GM21390 (cell line): ENCODE measurements at regions not wholly inside any gene's neighbourhood (a gene's known extent, or its start where the extent isn't known, plus 50 kb on each side); places are given as distances from the start of the nearest gene placed in this dataset.

Experiments used
- ATAC-seq: cut with Tn5 transposase; IDR thresholded peaks from one replicate; pipeline ENCODE4 v1.9.1; 2021; ENCODE audit not compliant: unreplicated experiment

DNA sequence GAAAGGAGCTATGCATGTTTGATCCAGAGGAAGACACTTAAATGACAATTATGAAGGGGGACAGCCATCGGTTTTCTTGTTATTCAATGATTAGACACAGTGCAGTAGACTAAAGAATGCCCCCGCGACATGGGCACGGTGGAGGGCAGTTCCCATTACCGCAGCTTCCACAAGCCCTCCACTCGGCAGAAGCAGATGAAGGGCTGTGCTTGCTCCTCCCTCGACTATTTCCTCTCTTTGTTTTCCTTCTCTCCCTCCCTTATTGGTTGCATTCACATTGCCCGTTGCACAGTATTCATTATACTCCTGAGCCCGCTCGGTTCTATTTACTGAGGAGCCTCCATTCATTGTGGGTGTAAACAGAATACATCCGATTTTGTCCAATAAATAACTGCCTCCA is 138.8 kb upstream of the RASSF8 start:
- no peak for ATAC-seq

DNA sequence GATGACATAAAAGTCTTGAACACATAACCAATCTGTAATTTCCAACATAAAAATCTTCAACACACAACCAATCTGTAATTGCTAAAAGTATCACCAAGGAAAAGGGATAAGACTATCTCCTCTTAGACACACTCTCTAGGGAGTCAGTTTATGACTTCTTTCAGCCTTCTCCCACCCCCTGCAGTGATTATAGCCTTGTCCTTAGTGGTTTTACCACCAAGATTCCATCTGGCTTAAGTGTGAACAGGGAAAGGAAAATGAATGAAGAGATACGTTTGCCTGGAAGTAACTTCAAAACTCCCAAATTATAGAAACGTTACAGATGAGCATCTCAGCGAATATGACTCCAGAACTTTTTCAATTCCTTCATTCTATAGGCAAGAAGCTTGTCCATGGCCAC is 136.2 kb upstream of the RASSF8 start:
- ATAC-seq, result no peak

DNA sequence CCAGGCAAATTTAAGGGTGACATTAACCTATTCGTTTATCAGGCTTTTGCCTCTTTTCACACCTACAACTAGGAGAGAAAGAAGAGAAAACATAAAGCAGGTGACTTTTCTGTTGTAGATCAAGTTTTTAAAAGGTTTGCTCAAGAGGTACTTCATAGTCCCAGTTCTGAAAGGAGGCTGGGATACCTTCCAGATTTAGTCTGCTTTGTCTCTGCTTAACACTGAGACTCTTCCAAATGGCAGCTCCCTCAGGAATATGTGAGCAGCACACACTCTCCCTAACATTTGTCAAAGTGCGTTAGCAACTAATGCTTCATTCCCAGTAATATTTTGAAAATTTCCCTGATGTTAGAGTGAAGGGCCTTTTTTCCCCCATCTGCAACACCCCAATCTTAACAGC is 133.7 kb upstream of the RASSF8 start:
- ATAC-seq, result no peak

DNA sequence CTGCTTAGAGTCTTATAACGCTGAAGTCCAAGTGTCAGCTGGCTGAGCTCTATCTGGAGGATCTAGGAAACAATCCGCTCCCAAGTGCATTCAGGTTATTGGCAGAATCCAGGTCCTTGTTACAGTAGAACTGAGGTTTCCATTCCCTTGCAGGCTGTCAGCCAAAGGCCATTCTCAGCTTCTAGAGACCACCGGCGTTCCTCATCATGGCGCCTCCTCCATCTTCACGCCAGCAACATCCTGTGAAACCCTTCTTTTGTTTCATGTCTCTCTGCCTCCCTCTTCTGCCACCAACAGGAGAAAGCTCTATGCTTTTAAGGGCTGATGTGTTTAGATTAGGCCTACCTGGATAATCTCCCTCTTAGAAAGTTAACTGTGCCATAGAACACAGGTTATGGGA is 133.0 kb upstream of the RASSF8 start:
- no peak for ATAC-seq

DNA sequence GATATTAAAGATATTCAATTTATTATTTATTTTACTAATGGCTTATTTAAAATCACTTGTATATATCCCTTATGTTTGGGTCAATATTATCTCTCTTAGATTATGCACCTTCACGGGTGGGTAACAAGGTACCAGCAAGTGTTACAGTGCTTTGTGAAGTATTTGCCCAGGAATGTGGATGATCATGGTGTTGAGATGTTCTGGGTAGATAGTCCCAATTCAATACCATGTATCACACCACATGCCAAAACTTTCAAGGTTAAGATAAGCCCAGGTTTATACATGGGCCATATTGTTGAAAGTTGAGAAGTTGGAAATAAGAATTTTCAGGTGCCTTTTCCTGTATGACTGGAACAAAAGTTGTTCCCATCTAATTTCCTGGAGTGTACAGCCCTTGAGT is 131.3 kb upstream of the RASSF8 start:
- ATAC-seq, result no peak

DNA sequence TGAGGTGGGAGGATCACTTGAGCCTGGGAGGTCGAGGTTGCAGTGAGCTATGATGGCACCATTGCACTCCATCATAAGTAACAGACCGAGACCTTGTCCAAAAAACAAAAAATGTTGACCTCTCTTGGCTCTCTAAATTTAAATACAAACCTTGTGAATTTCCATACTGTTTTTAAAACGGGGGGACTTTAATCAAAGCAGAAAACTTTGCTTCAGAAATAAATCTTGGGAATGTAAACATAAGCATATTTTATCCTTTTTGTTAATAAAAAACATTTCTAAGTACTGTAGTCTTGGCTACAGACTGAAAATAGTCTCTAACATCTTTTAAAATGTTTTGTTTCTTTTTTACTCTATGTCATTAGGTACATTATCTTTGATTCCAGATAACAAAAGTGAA is 130.7 kb upstream of the RASSF8 start:
- ATAC-seq, result no peak

DNA sequence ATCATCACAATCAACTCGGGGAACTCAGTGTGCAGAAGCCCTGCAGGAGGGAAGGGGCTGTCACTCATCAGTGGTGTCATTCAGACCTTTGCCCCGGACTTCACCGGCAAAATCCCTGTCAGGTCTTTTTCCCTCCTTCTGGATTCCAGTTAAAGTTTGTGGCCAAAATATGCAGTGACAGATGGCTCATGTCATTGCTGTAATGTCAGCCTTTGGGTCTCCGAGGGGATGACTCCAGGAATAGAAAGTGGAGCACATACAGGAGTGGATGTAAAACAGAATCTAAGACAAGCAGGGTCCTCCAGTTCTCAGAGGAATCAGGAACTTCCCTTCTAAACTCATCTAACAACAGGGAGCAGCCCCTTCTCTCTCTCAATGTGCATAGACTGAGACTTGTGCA is 130.3 kb upstream of the RASSF8 start:
- ATAC-seq, result no peak

DNA sequence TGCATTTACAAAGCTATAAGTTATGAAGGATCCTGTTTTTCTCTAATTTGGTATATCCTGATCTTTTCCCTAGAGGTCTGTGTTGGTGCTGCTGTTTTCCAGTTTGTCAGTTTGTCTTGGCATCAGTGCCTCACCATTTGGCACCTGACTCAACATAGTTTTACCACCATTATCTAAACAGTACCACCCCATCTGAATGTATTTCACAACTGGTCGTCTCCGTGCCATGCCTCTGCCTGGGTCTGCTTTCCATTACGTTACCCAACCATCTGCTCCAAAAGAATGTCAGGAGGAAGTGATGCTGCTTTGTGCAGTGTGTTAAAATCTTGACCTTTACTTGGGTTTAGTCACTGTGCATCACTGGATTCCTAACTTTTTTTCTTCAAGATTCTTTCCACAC is 129.3 kb upstream of the RASSF8 start:
- no peak for ATAC-seq

DNA sequence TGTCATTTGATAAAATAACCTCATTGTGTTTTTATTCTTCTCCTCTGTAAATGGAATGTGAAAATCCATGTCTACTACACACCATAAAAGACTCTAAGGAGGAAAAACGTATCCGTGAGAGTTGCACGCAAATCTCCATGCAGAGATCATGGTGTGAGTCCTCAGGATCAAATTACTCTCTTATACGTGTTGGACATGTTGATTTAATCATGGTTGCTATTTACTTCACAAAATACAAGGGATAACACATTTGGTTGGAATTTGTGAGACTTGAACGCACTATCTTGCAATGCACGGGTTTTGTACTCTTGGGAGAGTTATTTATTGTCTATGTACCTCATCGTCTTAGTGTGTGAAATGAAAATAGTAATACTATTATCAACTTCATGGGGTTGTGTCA is 128.0 kb upstream of the RASSF8 start:
- no peak for ATAC-seq

DNA sequence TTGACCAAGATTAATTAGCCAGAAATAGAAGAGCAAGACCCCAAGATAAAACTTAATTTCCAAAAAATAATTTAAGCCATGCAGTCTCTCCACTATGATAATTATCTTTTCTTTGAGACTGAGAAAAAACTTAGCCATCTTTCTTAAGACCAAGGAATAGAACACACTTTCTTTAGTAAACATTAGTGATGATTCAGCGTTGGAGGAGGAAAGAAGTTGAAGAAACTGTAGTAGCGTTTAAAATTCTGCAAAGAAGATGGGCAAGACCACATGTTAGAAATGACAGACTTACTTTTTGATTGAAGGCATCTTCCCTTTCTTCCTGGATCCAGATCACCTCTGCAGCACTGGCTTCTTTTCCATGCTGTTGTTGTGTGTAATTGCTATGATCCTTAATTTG is 124.8 kb upstream of the RASSF8 start:
- no peak for ATAC-seq

DNA sequence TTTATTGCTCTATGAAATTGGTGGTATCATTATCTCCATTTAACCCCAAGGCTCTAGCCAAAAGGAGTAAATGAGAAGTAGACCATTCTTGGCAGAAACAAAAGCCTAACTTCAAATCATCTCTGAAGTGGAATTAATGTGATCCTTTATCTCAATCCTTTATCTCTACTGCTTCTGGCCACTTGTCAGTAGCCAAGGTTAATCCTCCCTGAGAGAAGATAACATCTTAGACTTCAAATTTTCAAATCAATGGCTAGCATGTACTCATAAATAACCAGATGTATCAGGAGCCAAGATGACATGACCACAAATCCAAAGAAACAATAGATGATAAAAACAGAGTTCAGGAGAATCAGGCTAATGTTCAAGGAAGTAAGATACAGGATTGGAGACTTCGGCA is 123.1 kb upstream of the RASSF8 start:
- no peak for ATAC-seq

DNA sequence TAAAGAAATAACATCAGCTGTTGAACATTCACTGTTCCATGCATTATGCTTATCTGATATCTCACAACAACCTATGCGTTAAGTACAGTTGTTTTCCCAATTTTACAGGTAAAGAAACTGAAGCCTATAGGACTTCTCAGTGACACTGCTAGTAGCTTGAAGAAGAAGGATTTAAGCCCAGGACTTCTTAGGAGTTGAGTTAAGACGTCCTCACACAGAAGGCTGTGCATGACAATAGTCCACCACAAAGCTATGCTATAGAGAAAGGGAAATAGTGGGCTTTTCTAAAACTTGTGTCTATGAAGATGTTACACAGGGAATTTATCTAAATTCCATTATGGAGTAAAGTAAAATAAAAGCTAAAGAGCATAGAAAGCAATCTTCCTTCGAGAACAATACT is 120.5 kb upstream of the RASSF8 start:
- no peak for ATAC-seq

DNA sequence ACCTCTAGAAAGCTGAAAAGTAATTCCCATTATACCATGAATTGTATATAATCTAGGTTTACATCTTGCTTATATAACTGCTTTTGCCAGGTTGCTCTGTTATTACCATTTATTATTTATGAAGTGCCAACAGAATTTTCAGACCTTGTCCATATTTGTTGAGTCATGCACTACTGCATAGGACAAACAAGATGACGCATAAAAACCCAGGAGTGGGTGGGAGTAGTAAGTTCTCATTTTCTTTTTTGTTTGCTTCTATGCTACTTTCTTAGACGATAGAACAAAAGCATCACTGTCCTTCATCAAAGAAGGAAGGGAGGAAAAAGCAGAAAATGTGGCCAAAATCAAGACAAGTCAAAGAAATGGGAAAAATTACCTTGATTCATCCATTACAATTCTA is 119.0 kb upstream of the RASSF8 start:
- no peak for ATAC-seq

DNA sequence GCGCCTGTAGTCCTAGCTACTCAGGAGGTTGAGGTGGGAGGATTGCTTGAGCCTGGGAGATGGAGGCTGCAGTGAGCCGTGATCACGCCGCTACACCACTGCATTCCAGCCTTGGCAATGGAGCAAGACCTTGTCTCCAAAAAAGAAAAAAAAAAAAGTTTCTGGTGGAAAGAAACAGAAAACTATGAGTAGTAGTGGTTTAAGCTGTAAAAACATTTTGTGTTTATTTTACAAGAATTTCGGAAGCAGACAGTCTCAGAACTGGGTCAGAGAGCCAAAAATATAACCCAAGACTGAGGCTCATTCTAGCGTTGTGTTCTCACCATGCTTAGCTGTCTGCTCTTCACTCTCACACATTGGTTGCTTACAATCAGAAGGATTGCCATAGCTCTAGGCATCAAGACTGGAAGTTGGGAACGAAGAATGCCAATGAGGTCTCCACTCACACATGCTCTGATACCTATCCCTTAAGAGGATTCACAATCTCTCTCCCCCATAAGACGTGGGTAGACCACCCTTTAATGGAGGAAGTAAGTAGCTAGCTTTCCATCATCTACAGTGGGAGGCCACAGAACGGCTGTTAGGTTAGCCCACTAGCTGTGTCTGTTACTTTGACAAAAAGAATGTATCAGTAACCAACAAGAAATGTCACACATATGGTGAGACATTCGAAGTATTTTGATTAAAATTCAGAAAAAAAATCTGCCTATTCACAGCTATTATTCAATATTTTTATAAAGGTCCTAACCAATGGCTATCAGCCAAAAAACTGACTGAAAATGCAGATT is 117.6 kb upstream of the RASSF8 start:
- no peak for ATAC-seq

DNA sequence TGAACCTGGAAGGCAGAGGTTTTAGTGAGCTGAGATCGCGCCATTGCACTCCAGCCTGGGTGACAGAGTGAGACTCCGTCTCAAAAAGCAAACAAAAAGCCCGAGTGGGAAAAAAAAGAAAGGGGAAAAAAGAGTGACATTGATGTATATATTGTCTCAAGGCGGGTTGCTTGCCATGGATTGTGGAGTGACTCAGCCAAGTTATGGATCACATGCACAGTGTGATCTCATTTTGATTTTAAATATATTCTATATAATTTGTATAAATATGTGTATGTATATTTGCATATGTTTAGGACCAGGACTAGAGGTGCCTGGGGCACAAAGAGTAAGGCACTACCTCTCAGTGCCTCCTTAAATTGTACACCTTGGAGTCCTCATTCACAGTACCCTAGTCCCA is 116.2 kb upstream of the RASSF8 start:
- no peak for ATAC-seq

DNA sequence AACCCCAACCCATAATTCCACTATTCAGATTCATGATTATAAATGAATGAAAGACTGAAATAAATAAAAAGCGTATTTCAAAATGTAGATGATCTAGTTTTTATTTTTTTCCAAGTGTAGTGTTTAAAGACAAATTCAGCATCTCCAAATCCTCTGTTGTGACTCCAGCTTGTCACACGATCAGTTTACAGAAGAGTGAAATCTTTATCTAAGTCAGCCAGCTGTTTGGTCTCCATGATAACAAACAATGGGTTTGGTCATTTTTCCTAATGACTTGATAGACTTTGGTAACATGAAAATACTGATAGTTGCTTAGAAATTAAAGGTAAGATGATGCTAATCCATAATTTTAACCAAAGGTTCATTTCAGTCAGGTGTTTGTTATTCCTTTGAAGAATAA is 114.5 kb upstream of the RASSF8 start:
- no peak for ATAC-seq

DNA sequence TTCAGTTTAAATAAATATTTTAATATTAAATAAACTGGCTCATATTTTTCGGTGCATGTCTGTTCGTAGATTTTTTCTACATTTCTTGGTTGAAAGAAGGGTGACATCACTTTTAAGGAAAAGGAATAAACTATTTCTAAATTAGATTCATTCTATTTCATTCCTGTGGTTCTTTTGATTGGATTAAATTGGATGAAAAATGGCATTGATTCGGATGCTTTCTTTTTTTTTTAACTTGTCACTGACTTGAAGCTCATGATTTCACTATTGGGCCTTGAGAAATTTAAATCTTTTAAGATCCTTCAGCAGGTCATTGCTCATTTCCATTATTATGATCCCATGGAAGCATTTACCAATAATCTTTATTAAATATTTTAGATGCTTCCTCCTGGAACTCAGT is 113.1 kb upstream of the RASSF8 start:
- ATAC-seq, result no peak

DNA sequence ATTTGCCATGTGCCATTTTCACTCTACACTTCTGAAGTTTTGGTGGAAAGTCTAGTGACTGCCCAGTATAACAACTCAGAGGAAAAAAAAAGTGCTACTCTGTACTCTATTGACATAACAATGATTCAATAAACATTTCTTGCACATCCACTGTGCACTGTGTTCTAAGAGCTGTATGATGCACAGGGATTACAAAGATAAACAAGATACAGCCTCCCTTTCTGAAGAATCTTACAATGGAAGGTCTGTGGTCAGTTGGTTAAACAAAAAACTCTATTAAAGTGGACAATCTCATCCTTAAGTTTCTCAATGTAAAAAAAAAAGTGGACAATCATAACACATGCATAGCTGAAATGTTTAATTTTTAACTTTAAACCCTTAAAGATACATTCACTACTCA is 105.7 kb upstream of the RASSF8 start:
- no peak for ATAC-seq

DNA sequence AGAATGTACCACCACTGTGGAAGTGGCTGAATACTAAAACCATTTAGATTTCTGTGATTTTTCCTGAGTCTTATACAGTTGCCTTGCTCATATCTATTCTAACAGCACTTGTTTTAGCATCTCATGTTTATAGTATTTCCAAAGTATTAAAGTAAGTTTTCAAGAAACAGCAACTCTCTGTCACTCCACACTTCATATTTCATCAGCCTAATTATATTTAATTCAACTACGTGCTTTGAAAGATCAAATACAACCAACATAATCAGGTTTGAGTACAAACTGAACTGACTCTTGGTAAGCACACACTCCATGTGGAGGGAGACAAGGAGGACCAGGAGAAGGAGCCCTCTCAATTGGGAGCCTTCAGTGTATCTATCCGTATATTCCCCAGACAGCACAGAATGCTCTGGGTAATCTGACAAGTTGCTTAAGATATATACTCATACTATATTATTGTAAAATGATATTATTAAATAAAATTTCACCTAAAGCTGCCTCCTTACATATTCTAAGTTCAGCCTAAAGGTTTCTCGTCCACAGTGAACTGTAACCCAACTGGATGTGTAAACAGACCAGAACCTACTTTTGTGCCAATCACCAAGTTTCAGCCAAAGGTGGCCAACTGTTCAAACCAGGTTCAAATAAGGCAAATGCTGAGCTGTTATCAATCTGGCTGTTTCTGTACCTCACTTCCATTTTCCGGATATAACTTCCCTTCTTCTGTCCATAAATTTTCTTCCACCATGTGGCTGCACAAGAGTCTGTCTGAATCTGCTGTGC is 105.0 kb upstream of the RASSF8 start:
- ATAC-seq, result no peak

DNA sequence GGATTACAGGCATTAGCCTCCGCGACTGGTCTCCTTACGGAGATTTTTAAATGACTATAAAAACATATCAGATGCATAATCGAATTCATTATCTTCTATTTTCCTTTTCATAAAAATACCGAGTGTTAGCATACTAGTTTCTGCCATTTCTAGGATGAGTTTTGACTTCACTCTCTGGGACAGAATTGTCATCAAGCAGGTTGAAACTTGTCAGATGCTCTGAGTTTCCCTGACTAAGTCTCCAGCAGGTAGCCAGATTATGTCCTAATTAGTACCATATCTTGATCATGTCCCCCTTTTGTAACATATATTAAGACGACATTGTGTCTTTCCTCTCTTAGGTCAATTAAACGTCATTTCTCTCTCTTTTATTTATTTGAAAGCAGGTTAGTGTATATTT is 103.5 kb upstream of the RASSF8 start:
- ATAC-seq, result no peak

DNA sequence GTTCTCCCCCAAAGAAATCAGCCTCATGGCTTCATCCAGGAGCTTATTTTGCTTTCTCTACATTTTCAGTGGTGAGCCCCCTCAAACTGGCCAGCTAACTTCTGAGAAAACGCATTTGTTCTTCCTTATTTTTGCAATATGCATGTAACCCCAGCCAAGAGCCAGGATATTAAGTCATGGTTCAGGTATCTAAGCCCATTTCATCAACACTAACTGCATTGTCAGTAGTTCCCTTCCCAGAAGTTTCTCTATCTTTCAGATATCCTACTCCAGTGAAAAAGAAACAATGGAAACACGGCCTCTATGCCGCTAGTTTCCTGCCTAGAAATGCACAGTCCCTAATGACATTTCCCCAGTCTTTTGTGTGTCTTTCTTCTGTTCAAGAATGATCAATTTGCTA is 102.8 kb upstream of the RASSF8 start:
- ATAC-seq, result no peak

DNA sequence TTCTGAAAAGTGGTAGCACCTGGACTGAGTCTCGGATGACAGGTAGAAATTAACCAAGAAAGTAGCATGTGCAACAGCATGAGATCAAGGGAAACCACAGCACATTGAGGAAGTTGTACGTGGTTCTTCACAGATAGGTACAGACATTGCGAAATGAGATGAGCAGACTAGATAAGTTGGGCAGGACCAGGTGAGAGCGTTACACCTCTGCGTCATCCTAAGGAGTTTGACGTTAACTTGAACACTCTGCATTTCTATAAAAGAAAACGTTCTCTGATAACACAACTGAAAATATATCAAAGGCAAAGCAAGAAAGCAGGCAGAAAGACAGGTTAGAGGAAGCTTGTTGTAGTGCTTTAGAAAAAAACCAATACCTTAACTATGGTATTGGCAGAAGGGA is 98.5 kb upstream of the RASSF8 start:
- ATAC-seq, result no peak

DNA sequence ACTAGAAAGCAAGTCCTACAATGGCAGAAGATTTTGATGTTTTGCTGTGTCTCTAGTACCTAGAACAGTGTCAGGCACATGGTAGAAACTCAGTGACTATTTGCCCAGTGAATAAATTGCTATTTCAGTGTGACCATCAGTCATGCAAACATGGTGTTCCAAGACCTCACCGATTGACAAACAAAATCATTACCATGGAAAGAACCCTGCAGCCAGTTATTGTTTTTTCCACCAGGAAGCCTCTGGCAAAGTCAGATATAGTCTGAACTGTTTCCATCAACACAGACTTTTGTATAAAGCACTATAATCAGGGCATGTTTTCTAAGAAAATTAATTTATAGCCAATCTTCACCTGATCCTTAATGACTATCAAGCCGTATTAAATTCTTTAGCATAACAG is 97.3 kb upstream of the RASSF8 start:
- no peak for ATAC-seq
